ENCODE measurements at regions not wholly inside any gene's neighbourhood (a gene's known extent, or its start where the extent isn't known, plus 50 kb on each side); places are given as distances from the start of the nearest gene placed in this dataset.

DNA sequence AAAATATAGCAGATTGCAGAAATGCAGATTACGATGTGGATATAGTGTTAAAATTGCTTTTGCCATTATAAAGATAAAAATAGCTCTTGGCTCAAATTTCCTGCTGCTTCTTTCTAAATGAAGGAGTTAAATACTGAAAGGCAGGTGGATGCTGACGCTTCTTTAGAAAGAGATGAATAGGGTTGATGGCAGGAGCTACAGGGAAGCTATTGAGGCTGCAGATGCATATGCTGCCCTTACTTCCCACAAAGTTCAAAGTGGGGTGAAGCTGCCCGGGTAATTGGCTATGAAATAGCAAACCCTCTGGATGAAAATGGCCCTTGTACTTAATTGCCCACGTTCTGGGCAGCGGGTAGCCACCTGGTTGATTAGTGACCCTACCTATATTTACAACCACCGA, 379.5 kb downstream of the ZIC3 start:
- H3K9me3 Mint-ChIP-seq = peaks cover 10% of the 10 kb centered on the region
- H3K36me3 Mint-ChIP-seq (ENCODE audit: low read depth) = no peaks in the 10 kb centered on the region; the same call in 1 of the 2 replicates
- H3K27ac Mint-ChIP-seq = no peak overlapping the region
- H3K4me3 Mint-ChIP-seq = no peak overlapping the region
- TF ChIP-seq CTCF (IDR thresholded peaks at IDR 0.05) = no peak
- H3K27me3 Mint-ChIP-seq (ENCODE audit: insufficient read depth) = no peaks in the 10 kb centered on the region
- DNase-seq = no peak
- H3K4me1 Mint-ChIP-seq (ENCODE audit: low read depth) = no peaks in the 10 kb centered on the region

DNA sequence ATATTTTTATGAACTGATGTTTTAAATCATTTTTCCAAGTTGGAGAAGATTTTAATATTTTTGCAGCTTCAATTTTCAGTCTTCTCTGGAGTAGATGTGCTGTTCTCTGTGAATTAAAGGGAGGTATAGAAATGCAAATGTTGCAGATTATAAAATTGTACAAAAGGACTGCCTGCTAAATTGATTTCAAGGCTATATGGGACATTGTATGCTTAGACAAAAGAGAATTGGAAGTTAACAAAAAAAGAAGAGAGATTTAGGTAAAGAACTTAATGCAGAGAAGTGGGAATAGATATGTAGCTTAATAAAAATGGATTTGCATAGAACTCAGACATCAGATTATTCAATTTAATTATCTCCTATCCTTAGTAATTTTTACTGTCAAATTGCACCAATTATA, 403.3 kb downstream of the ZIC3 start:
- no peak for TF ChIP-seq CTCF (IDR thresholded peaks at IDR 0.05)
- peaks cover 4% of the 10 kb centered on the region; the same call in 1 of the 2 replicates for H3K9me3 Mint-ChIP-seq
- no peak overlapping the region for H3K27ac Mint-ChIP-seq
- H3K36me3 Mint-ChIP-seq (ENCODE audit: low read depth) = no peaks in the 10 kb centered on the region
- no peaks in the 10 kb centered on the region; the same call in 1 of the 2 replicates for H3K27me3 Mint-ChIP-seq (ENCODE audit: insufficient read depth)
- DNase-seq = no peak
- no peak overlapping the region for H3K4me3 Mint-ChIP-seq
- no peaks in the 10 kb centered on the region for H3K4me1 Mint-ChIP-seq (ENCODE audit: low read depth)

DNA sequence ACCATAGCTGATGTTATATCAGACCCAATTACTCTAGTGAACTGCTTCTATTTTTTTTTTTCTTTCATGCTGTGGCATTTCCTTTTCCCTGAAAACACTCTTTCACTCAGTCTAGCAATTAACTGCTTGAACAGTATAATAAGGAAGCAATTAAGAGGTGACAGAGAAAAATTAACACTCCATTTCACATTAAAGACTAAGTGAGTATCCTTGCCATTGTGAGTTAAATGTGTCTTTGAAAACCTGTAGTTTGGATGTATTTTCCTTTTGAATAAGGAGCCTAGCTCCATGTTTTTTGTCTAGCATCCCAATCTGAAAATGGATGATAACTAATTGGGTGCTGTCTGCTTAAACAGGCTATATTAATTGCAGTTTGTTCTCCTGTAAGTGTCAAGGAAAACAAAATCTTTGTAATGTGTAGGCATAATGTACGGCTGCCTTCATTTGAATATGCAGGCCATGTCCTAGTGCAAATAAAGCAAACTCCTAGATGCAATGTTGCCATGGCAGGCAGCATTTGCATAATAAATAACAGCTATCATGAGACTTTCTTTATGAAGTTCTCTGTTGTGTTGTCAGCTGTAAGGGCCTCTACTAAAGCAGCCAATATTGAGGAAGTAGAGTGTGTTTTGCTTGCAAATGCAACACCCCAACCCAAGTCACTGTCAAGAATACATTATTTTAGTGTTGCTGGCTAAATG, 416.7 kb downstream of the ZIC3 start:
- H3K4me1 Mint-ChIP-seq (ENCODE audit: low read depth) = no peaks in the 10 kb centered on the region
- H3K4me3 Mint-ChIP-seq = no peak overlapping the region
- TF ChIP-seq CTCF (IDR thresholded peaks at IDR 0.05) = no peak
- H3K27ac Mint-ChIP-seq = no peak overlapping the region
- H3K9me3 Mint-ChIP-seq = no peaks in the 10 kb centered on the region; the same call in 1 of the 2 replicates
- DNase-seq = no peak
- no peaks in the 10 kb centered on the region for H3K27me3 Mint-ChIP-seq (ENCODE audit: insufficient read depth)
- H3K36me3 Mint-ChIP-seq (ENCODE audit: low read depth) = no peaks in the 10 kb centered on the region

- H3K27me3 Mint-ChIP-seq (ENCODE audit: insufficient read depth) = no peaks in the 10 kb centered on the region
Measured at GRCh38 chrX:137988470-137988869, 422.5 kb downstream of the ZIC3 start.

DNA sequence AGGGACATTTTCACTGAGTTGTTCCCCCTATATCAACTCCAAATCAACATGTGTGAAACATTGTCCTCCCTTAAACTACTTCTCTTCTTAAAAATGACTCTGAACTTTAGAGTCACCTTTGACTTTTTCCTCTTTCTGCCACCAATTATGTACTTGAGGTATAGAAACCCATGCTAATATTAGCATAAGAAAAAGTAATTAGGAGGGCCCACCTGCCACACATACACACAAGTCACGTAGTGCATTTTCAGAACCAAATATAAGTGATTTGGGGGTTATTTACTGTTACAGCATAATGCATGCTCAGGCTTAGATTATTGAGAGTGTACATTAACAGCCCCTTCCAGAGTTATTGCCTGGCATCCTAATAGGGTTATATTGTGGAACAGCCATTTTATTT, 432.7 kb downstream of the ZIC3 start:
- H3K27me3 Mint-ChIP-seq (ENCODE audit: insufficient read depth) = no peaks in the 10 kb centered on the region
- no peaks in the 10 kb centered on the region for H3K36me3 Mint-ChIP-seq (ENCODE audit: low read depth)
- no peaks in the 10 kb centered on the region for H3K4me1 Mint-ChIP-seq (ENCODE audit: low read depth)
- no peak for DNase-seq
- no peak for TF ChIP-seq CTCF (IDR thresholded peaks at IDR 0.05)
- no peak overlapping the region for H3K4me3 Mint-ChIP-seq
- H3K27ac Mint-ChIP-seq = no peak overlapping the region
- H3K9me3 Mint-ChIP-seq = peaks cover 18% of the 10 kb centered on the region

More at GRCh38 chrX:137988470-137988869, 422.5 kb downstream of the ZIC3 start:
- Mint-ChIP-seq H3K9me3 (no peaks in the 10 kb centered on the region), H3K27ac (no peak overlapping the region), H3K36me3 (ENCODE audit: low read depth) (no peaks in the 10 kb centered on the region), H3K4me3 (no peak overlapping the region), H3K4me1 (ENCODE audit: low read depth) (no peaks in the 10 kb centered on the region)
- no peak for DNase-seq
- no peak for TF ChIP-seq CTCF (IDR thresholded peaks at IDR 0.05)

Measured in HFFc6 (cell line).